Peyer's patch (tissue), 4 donors: ENCODE measurements at regions not wholly inside any gene's neighbourhood (a gene's known extent, or its start where the extent isn't known, plus 50 kb on each side); places are given as distances from the start of the nearest gene placed in this dataset.

Experiments used
- DNase-seq, 3 donors: peaks; one replicate each; pipeline ENCODE4 v3.0.0-alpha.2; 2017 to 2019
- H3K27ac ChIP-seq, 4 donors: fragments of 200-600 bp; sonication (generic); one replicate each; pipeline ENCODE4 v1.5.1; 2016 to 2019
- H3K27me3 ChIP-seq, 2 donors: fragments of 200-600 bp; sonication (generic); one replicate each; pipeline ENCODE4 v1.5.1; 2019
- H3K36me3 ChIP-seq, 3 donors: fragments of 200-600 bp; sonication (generic); one replicate each; pipeline ENCODE4 v1.5.1; 2016 to 2019
- H3K4me1 ChIP-seq, 4 donors: fragments of 200-600 bp; sonication (generic); one replicate each; pipeline ENCODE4 v1.5.1; 2016 to 2019
- H3K4me3 ChIP-seq, 4 donors: fragments of 200-600 bp; sonication (generic); 1 replicate in 3 of 4; 2 replicates in 1 of 4; pipeline ENCODE4 v1.5.1; 2016 to 2019; ENCODE audit warnings: mild to moderate bottlenecking in 1 of 4
- H3K9me3 ChIP-seq, 4 donors: fragments of 200-600 bp; sonication (generic); one replicate each; pipeline ENCODE4 v1.5.1; 2016 to 2019; ENCODE audit warnings: mild to moderate bottlenecking in 1 of 4
- CTCF ChIP-seq, 6 experiments: fragments of 450-650 bp in 4 of 6; fragments of 200-600 bp in 2 of 6; sonication (generic) in 1 of 6; IDR thresholded peaks; one replicate each; pipeline ENCODE4 v1.5.1; 2017 to 2019; ENCODE audit warnings: antibody characterized with exemption in 6 of 6, mild to moderate bottlenecking in 3 of 6, moderate library complexity in 1 of 6
- POLR2A ChIP-seq, 2 donors: fragments of 450-650 bp; IDR thresholded peaks; one replicate each; pipeline ENCODE4 v1.5.1; 2017; ENCODE audit warnings: antibody characterized with exemption in 2 of 2, mild to moderate bottlenecking in 2 of 2, moderate library complexity in 2 of 2

GRCh38 chr14:21867541-21867940 is 193.9 kb upstream of the OR4E1 start:
- Histone ChIP-seq H3K4me1 (no peaks in the 10 kb centered on the region), H3K36me3 (no peaks in the 10 kb centered on the region), H3K27ac (no peak overlapping the region), H3K4me3 (no peak overlapping the region), H3K9me3 (no peaks in the 10 kb centered on the region), H3K27me3 (no peaks in the 10 kb centered on the region)
- DNase-seq: no peak
- TF ChIP-seq CTCF (IDR thresholded peaks at IDR 0.05) (no peak), POLR2A (IDR thresholded peaks at IDR 0.05) (no peak)

GRCh38 chr14:21866479-21866878 is 192.9 kb upstream of the OR4E1 start:
- H3K4me1 ChIP-seq: no peaks in the 10 kb centered on the region
- no peak for DNase-seq
- no peaks in the 10 kb centered on the region for H3K9me3 ChIP-seq
- no peak overlapping the region for H3K4me3 ChIP-seq
- no peaks in the 10 kb centered on the region for H3K27me3 ChIP-seq
- no peak overlapping the region for H3K27ac ChIP-seq
- H3K36me3 ChIP-seq: no peaks in the 10 kb centered on the region
- TF ChIP-seq CTCF (IDR thresholded peaks at IDR 0.05): no peak
- no peak for TF ChIP-seq POLR2A (IDR thresholded peaks at IDR 0.05)

GRCh38 chr14:21863289-21863688 is 189.7 kb upstream of the OR4E1 start:
- no peak for TF ChIP-seq POLR2A (IDR thresholded peaks at IDR 0.05)
- TF ChIP-seq CTCF (IDR thresholded peaks at IDR 0.05): no peak
- Histone ChIP-seq H3K4me1 (no peaks in the 10 kb centered on the region), H3K4me3 (no peak overlapping the region), H3K27me3 (no peaks in the 10 kb centered on the region), H3K27ac (no peak overlapping the region), H3K36me3 (no peaks in the 10 kb centered on the region), H3K9me3 (no peaks in the 10 kb centered on the region)
- DNase-seq: no peak

- no peak overlapping the region for H3K27ac ChIP-seq
- no peaks in the 10 kb centered on the region for H3K9me3 ChIP-seq
- no peaks in the 10 kb centered on the region for H3K4me1 ChIP-seq
- DNase-seq: no peak
- H3K4me3 ChIP-seq: no peak overlapping the region
- no peak for TF ChIP-seq POLR2A (IDR thresholded peaks at IDR 0.05)
- H3K27me3 ChIP-seq: no peaks in the 10 kb centered on the region
- no peaks in the 10 kb centered on the region for H3K36me3 ChIP-seq
Observed at GRCh38 chr14:21861153-21861552, 187.5 kb upstream of the OR4E1 start.

- Histone ChIP-seq H3K4me1 (no peaks in the 10 kb centered on the region), H3K27me3 (no peaks in the 10 kb centered on the region), H3K27ac (no peak overlapping the region), H3K36me3 (no peaks in the 10 kb centered on the region), H3K9me3 (no peaks in the 10 kb centered on the region), H3K4me3 (no peak overlapping the region)
- DNase-seq: peak in 1 of 3 donors; percentile 46
- TF ChIP-seq CTCF (IDR thresholded peaks at IDR 0.05): peak in 3 of 6 experiments; percentile 8 to 22 (median 15)
- TF ChIP-seq POLR2A (IDR thresholded peaks at IDR 0.05): no peak
Observed at GRCh38 chr14:21860172-21860571, 186.6 kb upstream of the OR4E1 start.

- Histone ChIP-seq H3K36me3 (no peaks in the 10 kb centered on the region), H3K27ac (no peak overlapping the region), H3K27me3 (no peaks in the 10 kb centered on the region), H3K4me1 (no peaks in the 10 kb centered on the region), H3K9me3 (no peaks in the 10 kb centered on the region), H3K4me3 (no peak overlapping the region)
- no peak for DNase-seq
- TF ChIP-seq CTCF (IDR thresholded peaks at IDR 0.05): no peak
- no peak for TF ChIP-seq POLR2A (IDR thresholded peaks at IDR 0.05)
Observed at GRCh38 chr14:21852775-21853174, 179.2 kb upstream of the OR4E1 start.
